Kidney epithelial cell (primary cell): ENCODE measurements at regions not wholly inside any gene's neighbourhood (a gene's known extent, or its start where the extent isn't known, plus 50 kb on each side); places are given as distances from the start of the nearest gene placed in this dataset.

Experiments used
- DNase-seq: peaks from one replicate; pipeline ENCODE4 v3.0.0-alpha.2; 2010; ENCODE audit warnings: low read depth
- H3K27me3 ChIP-seq: 2 replicates; pipeline ENCODE4 v1.6.0; 2011; ENCODE audit warnings: low read length; ENCODE audit not compliant: control insufficient read depth, insufficient read depth
- H3K36me3 ChIP-seq: 2 replicates; pipeline ENCODE4 v1.5.1; 2011; ENCODE audit warnings: low read length; ENCODE audit not compliant: control insufficient read depth, insufficient read depth
- H3K4me3 ChIP-seq: 2 replicates; pipeline ENCODE4 v1.5.1; 2011; ENCODE audit warnings: low read depth, mild to moderate bottlenecking, control low read depth, low read length
- CTCF ChIP-seq: IDR thresholded peaks from 2 replicates; pipeline ENCODE4 v1.5.1; 2011; ENCODE audit warnings: mild to moderate bottlenecking, moderate library complexity, low read length, control low read depth, inconsistent platforms; ENCODE audit not compliant: insufficient read depth, poor library complexity, severe bottlenecking

DNA sequence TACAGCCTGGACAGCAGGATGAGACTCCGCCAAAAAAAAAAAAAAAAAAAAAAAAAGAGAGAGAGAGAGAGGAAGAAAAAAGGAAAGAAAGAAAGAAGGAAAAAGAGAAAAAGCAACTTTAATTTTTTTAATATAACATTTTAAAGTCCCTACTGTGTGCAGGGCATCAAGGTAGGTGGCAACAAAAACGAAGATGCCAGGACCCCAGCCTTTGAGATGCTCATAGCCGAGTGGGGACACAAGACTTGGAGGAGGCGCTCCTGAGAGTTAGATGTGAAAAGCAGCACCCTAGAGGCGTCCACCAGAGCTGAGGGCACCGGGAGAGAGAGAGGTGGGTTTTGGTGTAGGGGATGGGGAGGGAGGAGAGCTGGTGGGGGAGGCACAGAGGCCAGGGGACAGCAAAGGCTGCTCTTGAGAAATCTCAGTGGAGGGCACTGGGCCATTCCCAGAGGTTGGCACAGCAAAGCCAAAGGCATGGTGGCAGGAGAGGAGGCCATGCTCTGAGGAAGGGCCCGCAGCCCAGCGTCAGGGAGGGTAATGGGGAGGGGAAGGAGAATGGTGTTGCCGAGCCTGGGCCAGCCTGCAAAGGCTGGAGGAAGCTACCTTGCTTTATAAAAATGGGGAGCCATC, 135.6 kb downstream of the C9orf50 start:
- no peak for TF ChIP-seq CTCF
- H3K27me3 ChIP-seq, result no peaks in the 10 kb centered on the region
- no peaks in the 10 kb centered on the region for H3K36me3 ChIP-seq
- no peak overlapping the region for H3K4me3 ChIP-seq
- DNase-seq, result no peak

DNA sequence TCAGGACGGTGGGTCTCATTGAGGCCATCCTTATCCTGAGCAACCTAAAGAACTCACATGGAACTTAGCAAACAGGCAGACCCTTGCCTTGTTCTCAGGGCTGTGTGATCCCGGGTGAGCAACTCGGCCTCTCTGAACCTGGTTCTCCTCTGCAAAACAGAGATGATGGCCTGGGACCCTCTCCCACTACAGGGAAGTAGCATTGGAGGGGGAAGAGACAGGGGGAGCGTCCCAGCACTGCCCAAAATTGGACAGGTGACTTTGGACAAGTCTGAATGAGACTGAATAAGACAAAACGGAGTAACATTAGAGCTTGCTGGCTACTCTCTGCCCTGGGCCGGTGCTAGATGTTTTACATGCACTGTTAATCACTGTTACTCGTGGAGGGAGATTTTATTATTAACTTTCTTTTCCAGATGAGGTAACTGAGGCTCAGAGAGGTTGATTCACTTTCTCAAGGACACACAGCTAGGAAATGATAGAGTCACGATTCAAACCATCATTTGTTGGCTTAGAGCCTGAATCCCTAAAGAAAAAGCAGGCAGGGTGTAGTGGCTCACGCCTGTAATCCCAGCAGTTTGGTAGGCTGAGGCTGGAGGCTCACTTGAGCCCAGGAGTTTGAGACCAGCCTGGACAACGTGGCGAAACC, 136.4 kb downstream of the C9orf50 start:
- no peak for TF ChIP-seq CTCF
- no peak for DNase-seq
- Histone ChIP-seq H3K4me3 (no peak overlapping the region), H3K27me3 (no peaks in the 10 kb centered on the region), H3K36me3 (no peaks in the 10 kb centered on the region)

DNA sequence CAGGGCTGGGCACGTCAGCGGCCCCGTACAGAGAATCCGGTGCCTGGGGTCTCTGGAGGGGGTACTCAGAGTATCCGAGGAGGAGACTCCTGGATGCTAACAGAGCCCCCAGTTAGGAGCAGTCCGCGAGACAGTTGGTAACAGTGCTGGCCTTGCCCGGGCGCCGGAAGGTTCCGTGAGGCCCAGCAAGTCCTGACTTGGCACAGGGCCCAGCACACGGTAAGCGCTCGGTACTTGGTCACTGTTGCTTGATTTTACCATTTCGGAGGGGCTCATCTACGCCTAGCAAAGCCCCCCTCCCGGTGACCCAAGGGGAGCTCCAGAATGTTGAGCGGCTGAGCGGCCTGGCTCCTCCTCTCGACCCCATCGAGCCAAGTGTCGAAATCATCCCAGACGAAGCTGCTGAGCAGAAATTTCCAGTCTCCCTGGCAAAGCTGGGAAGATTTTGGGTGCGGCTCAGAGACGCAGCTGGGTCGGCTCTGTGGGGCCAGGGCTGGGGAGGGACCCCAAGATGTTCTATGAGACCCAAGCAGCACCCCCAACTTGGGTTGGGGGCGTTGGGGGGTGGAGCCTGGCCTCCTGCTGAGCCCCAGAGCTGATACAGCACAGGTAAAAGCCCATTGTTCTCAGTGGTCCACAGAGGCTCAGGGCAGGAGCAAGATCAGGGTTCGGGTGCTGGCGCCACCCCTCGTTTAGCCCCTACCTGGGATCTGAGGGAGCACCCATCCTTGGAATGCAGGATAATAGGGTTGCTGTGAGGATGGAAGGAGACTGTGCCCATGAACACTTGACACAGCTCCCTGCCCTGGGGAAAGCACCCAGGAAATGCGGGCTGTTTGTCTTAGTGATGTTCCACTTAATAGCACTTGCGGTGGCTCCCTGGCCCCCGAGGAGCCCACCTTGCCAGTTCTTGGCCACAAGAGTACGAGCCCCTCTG, 137.2 kb downstream of the C9orf50 start:
- Histone ChIP-seq H3K27me3 (no peaks in the 10 kb centered on the region), H3K36me3 (no peaks in the 10 kb centered on the region), H3K4me3 (peak overlapping the region; percentile 13)
- no peak for TF ChIP-seq CTCF
- no peak for DNase-seq

- no peak for DNase-seq
- H3K27me3 ChIP-seq, result no peaks in the 10 kb centered on the region
- peak overlapping the region; percentile 28 for H3K4me3 ChIP-seq
- no peaks in the 10 kb centered on the region for H3K36me3 ChIP-seq
- no peak for TF ChIP-seq CTCF
Observed at GRCh38 chr9:129482521-129483414, 138.1 kb downstream of the C9orf50 start.

DNA sequence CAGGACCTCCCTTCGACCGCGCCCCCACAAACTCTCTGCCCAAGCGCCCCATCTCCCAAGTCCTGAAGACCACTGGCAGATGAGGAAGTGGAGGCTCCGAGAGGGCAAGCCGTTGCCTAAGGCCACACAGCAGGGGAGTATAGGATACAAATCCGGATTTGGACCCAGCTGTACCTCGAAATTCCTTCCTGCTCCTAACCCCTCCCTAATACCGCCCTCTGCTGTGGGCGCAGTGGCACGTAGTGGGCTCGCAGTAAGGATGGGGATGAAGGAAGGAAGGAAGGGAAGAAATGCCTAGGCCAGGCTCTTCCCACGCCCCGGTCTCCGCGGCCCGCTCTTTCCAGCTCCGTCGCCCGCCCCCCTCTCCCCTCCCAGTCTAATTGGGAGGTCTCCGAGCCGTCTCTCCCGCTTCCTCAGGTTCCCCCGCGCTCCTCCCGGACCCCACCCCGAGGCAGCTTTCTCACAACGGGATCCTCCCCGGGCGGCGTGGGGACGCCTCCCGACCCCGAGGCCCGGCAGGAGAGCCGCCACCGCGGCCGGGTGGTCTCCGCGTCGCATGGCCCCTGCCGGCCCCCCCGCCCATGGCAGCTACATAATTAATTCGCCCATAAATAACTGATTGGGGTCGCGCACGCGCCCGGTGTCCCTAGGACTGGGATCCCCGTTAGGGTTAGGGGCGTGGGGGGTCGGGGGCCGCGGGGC, 138.9 kb downstream of the C9orf50 start:
- Histone ChIP-seq H3K4me3 (peak overlapping the region; percentile 28), H3K27me3 (no peaks in the 10 kb centered on the region), H3K36me3 (no peaks in the 10 kb centered on the region)
- TF ChIP-seq CTCF, result peak; percentile 35
- no peak for DNase-seq
